Stimulated activated CD8-positive, alpha-beta memory T cell treated with anti-CD3 and anti-CD28 coated beads, Interleukin-4, amount 100 ng/mL, for 1 hour (primary cell): ENCODE measurements at regions not wholly inside any gene's neighbourhood (a gene's known extent, or its start where the extent isn't known, plus 50 kb on each side); places are given as distances from the start of the nearest gene placed in this dataset.

ENCODE experiments used
- DNase-seq, 2 donors: peaks; one replicate each; pipeline ENCODE4 v3.0.0-alpha.2; 2020; ENCODE audit warnings: low read depth in 2 of 2, low spot score in 1 of 2

- DNase-seq = no peak
These were observed 328.8 kb downstream of the FGF9 start for GRCh38 chr13:21999666-22000065.

- no peak for DNase-seq
These were observed 329.3 kb downstream of the FGF9 start for GRCh38 chr13:22000191-22000590.

DNA sequence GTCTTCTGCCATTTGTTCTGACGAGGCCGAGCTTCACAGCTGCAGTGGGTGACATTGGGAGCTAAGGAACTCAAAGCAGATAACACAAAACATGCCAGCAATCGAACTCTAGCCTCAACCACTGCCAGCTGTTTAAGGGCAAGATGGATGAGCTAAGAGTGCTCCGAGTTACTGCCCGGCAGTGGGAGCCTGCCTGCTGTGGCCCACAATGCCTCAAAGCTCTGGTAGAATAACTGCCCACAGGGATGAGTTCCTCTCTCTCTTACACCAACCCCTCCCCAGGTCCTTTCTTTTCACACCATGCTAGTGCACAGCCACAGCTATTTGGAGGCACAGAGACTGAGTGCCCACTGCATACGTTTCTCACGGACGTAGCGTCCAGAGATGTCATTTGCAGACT lies 330.5 kb downstream of the FGF9 start:
- no peak for DNase-seq

- DNase-seq = no peak
These were observed 332.0 kb downstream of the FGF9 start for GRCh38 chr13:22002893-22003292.

GRCh38 chr13:22009500-22009899 lies 338.6 kb downstream of the FGF9 start:
- DNase-seq = no peak

DNA sequence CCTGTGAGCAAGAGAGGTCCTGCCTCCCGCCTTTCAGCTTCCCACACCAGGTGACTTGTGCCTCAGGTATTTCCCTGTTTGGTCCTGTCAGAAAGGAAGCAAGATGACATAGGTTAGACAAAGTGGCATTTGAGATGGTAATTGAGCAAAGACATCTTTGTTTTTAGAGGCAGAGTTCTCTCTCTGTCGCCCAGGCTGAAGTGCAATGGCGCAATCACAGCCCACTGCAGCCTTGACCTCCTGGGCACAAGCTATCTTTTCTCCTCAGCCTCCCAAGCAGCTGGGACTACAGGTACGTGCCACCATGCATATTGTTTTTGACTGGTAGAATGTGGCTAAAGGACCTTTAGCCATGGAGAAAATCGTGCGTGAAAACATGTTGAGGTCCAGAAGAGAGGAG lies 339.1 kb downstream of the FGF9 start:
- no peak for DNase-seq

DNA sequence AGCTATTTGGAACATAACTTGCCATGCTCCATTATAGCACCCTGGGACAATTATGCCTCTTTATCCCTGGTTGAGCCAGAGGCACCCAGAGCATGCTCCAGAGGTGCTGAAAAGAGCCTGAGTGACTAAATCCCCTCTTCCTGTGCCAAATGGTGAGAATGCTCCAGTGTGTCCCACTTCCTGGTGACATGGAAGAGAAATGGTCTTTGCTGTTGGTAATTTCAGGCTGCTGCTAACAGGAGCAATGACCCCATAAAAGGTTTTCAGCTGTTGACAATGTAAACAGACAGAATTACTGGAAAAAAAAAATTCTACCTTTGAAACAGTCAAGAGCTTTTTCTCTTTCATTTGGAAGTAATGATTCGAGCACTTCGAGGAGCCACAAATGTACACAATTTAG lies 341.8 kb downstream of the FGF9 start:
- no peak for DNase-seq

GRCh38 chr13:22014469-22014868 lies 343.6 kb downstream of the FGF9 start:
- no peak for DNase-seq

DNA sequence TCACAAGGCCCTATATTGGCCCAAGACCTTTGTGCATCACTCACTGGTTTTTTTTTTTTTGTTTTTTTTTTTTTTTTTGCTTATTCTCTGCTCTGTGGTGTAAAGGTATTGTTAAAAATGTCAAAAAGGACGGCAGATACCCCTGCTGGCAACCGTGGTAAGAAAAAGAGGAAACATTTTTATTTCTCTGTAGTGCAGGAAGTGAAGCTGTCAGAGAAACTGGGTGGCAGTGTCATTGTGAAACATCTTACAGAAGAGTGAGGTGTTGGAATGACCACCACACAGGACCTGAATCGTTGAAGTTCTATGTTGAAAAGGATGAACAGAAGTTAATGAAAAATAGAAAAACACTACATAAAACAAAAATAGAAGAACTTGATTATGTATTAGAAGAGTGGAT lies 346.4 kb downstream of the FGF9 start:
- no peak for DNase-seq

- no peak for DNase-seq
These were observed 347.4 kb downstream of the FGF9 start for GRCh38 chr13:22018076-22018835.

GRCh38 chr13:22018836-22019210 lies 347.9 kb downstream of the FGF9 start:
- no peak for DNase-seq

DNA sequence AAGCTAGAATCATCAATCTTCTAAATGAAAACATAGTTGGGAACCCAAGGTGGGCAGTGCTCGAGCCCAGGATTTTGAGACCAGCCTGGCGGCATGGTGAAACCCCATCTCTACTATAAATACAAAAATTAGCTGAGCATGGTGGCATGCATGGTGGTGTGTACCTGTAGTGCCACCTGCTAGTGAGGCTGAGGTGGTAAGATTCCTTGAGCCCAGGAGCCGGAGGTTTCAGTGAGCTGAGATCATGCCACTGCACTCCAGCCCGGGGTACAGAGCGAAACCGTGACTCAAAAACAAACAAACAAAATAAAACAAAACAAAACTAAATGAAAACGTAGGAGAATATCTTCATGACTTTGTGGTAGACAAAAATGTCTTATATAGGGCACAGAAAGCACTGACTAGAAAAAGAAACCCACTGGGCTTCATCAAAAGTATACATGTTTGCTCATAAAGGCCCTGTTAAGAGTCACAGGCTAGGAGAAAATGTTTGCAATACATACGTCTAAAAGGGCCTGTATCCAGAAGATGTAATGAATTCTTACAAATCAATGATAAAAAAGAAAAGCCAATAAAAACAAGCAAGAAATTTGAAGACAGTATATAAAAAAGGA lies 353.6 kb downstream of the FGF9 start:
- no peak for DNase-seq

GRCh38 chr13:22027566-22027965 lies 356.7 kb downstream of the FGF9 start:
- DNase-seq = no peak

DNA sequence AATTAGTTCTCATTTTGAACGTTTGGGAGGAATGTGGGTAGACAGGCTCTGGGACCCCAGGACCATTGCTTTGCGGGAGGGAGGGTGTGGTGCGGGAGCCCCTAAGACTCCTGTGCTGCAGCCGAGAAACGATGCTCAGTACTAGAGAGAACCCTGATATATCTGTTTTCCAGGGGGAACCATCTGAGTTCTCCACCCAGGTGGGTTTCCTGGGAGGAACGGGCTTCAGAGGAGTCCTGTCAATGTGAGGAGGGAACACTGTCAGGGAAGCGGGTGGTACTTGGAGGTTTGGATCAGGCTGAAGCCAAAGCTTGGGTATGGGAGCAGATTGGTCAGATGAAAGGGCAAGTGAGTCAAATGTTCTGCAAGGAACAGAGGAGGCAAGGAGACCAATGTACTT lies 358.0 kb downstream of the FGF9 start:
- DNase-seq = no peak

- no peak for DNase-seq
These were observed 359.4 kb downstream of the FGF9 start for GRCh38 chr13:22030321-22030720.

DNA sequence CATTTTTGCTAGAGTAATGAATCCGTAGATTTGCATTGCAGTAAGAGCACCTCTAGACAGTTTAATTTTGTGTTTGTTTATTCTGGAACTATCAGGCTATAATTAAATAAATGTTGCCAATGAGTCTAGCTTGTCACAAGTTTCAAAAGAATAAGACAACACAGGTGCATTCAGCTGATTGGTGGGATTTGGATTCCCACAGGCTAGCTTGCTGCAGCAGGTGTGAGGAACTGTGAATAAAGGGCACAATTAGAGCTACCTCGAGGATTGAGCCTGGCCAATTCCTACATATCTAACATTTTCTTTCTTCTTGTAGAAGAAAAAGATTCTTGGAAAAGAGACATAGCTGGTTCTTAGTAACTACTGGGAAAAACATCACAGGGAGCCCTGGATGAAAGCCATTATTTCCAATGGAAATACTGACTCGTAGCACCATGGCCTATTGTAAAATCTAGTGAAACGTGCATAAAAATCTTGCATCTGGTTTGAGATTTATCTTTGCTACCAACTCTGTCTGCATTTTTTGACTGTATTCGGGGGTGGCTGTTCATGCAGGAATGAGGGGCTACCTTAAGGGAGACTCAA lies 360.9 kb downstream of the FGF9 start:
- no peak for DNase-seq

DNA sequence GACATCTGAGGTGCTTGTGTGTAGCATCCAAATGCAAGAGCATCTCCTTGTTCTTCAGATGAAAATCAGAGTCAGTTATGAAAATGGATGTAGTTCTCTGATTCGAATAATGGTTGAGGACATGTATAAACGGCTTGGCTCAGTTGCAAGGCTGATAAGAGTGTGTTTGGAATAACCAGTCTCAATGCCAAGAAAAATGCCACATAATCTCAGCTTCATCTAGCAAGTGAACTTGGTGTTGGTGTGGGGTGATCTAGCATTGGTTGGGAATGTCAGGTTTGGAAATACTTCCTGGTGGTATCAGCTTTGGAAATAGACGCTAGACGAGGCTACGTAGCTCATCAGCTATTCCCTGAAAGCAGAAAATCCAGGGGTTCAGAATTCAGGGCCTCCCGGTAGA lies 362.0 kb downstream of the FGF9 start:
- no peak for DNase-seq

GRCh38 chr13:22039961-22040360 lies 369.1 kb downstream of the FGF9 start:
- no peak for DNase-seq

GRCh38 chr13:22040810-22041364 lies 370.0 kb downstream of the FGF9 start:
- DNase-seq = no peak

- DNase-seq = no peak
These were observed 370.9 kb downstream of the FGF9 start for GRCh38 chr13:22041741-22042140.

GRCh38 chr13:22047082-22047784 lies 376.4 kb downstream of the FGF9 start:
- DNase-seq = no peak

- no peak for DNase-seq
These were observed 376.9 kb downstream of the FGF9 start for GRCh38 chr13:22047785-22048104.
